DOHH2 (cell line): ENCODE measurements at regions not wholly inside any gene's neighbourhood (a gene's known extent, or its start where the extent isn't known, plus 50 kb on each side); places are given as distances from the start of the nearest gene placed in this dataset.

Experiments used
- H3F3A ChIP-seq: fragments of 200-600 bp; sonication (generic), shearing (Covaris generic); 2 replicates; pipeline ENCODE4 v1.6.0; 2016; ENCODE audit warnings: antibody characterized with exemption, mild to moderate bottlenecking; ENCODE audit not compliant: control insufficient read depth, insufficient read depth
- H3K27ac ChIP-seq: fragments of 200-600 bp; sonication (generic); 2 replicates; pipeline ENCODE4 v1.5.1; 2014; ENCODE audit warnings: low read depth, mild to moderate bottlenecking, low read length, moderate library complexity
- H3K27me3 ChIP-seq: fragments of 200-600 bp; sonication (generic); 2 replicates; pipeline ENCODE4 v1.6.1; 2014; ENCODE audit warnings: mild to moderate bottlenecking, low read length, mixed read lengths; ENCODE audit not compliant: control insufficient read depth
- H3K36me3 ChIP-seq: fragments of 200-600 bp; sonication (generic); 2 replicates; pipeline ENCODE4 v1.6.1; 2014; ENCODE audit warnings: mild to moderate bottlenecking, low read length, moderate library complexity, mixed read lengths; ENCODE audit not compliant: control insufficient read depth
- H3K4me1 ChIP-seq: fragments of 200-600 bp; sonication (generic); 2 replicates; pipeline ENCODE4 v1.6.1; 2014; ENCODE audit warnings: mild to moderate bottlenecking, low read length, mixed read lengths; ENCODE audit not compliant: control insufficient read depth
- H3K4me2 ChIP-seq: fragments of 200-600 bp; sonication (generic); 2 replicates; pipeline ENCODE4 v1.6.0; 2014; ENCODE audit warnings: mild to moderate bottlenecking, low read length, moderate library complexity
- H3K4me3 ChIP-seq: fragments of 200-600 bp; sonication (generic); 2 replicates; pipeline ENCODE4 v1.5.1; 2014; ENCODE audit warnings: mild to moderate bottlenecking, low read length, mixed read lengths
- H3K79me2 ChIP-seq: fragments of 200-600 bp; sonication (generic); 2 replicates; pipeline ENCODE4 v1.6.1; 2014; ENCODE audit warnings: mild to moderate bottlenecking, low read length, mixed read lengths; ENCODE audit not compliant: control insufficient read depth
- H3K9me2 ChIP-seq: fragments of 200-600 bp; sonication (generic); replicated peaks from 2 replicates; pipeline ENCODE4 v1.6.1; 2014; ENCODE audit warnings: mild to moderate bottlenecking, low read length, mixed read lengths; ENCODE audit not compliant: control insufficient read depth
- H3K9me3 ChIP-seq: fragments of 200-600 bp; sonication (generic); 2 replicates; pipeline ENCODE4 v1.6.1; 2014; ENCODE audit warnings: antibody characterized with exemption, low read length, mixed read lengths; ENCODE audit not compliant: control insufficient read depth, insufficient read depth
- H4K20me1 ChIP-seq: fragments of 200-600 bp; sonication (generic); 2 replicates; pipeline ENCODE4 v1.6.0; 2014; ENCODE audit warnings: low read depth, mild to moderate bottlenecking, antibody characterized with exemption, low read length, moderate library complexity; ENCODE audit not compliant: control insufficient read depth, insufficient read depth
- CTCF ChIP-seq: fragments of 200-600 bp; sonication (generic); IDR thresholded peaks from one replicate; pipeline ENCODE4 v1.5.1; 2014; ENCODE audit warnings: antibody characterized with exemption, mild to moderate bottlenecking, low read depth, low read length; ENCODE audit not compliant: poor library complexity, severe bottlenecking
- EZH2phosphoT487 ChIP-seq: fragments of 200-600 bp; sonication (generic); IDR thresholded peaks from 2 replicates; pipeline ENCODE4 v1.6.1; 2017; ENCODE audit warnings: borderline replicate concordance, mild to moderate bottlenecking, antibody characterized with exemption, low read length, moderate library complexity, mixed read lengths

GRCh38 chr10:130440971-130441370 is 304.8 kb downstream of the GLRX3 start:
- Histone ChIP-seq H3K4me1 (no peaks in the 10 kb centered on the region), H3K9me3 (no peaks in the 10 kb centered on the region), H3K27ac (no peak overlapping the region), H3K4me3 (no peak overlapping the region), H4K20me1 (no peaks in the 10 kb centered on the region), H3K27me3 (no peaks in the 10 kb centered on the region), H3K4me2 (no peak overlapping the region), H3K36me3 (no peaks in the 10 kb centered on the region), H3F3A (no peaks in the 10 kb centered on the region), H3K79me2 (no peaks in the 10 kb centered on the region), H3K9me2 (no peaks in the 10 kb centered on the region)
- TF ChIP-seq CTCF (no peak), EZH2phosphoT487 (no peak)

- no peaks in the 10 kb centered on the region for H3F3A ChIP-seq
- H3K4me2 ChIP-seq: no peak overlapping the region
- no peak overlapping the region for H3K27ac ChIP-seq
- no peaks in the 10 kb centered on the region for H3K9me2 ChIP-seq
- no peaks in the 10 kb centered on the region for H3K36me3 ChIP-seq
- H4K20me1 ChIP-seq: no peaks in the 10 kb centered on the region
- H3K27me3 ChIP-seq: no peaks in the 10 kb centered on the region
- no peak overlapping the region for H3K4me3 ChIP-seq
- H3K4me1 ChIP-seq: no peaks in the 10 kb centered on the region
- H3K9me3 ChIP-seq: no peaks in the 10 kb centered on the region
- no peak for TF ChIP-seq CTCF
- TF ChIP-seq EZH2phosphoT487: no peak
- H3K79me2 ChIP-seq: no peaks in the 10 kb centered on the region
Measured at GRCh38 chr10:130443066-130443465, 306.9 kb downstream of the GLRX3 start.

GRCh38 chr10:130453036-130453720 is 317.0 kb downstream of the GLRX3 start:
- no peak overlapping the region for H3K27ac ChIP-seq

More at GRCh38 chr10:130453036-130453720, 317.0 kb downstream of the GLRX3 start:
- TF ChIP-seq EZH2phosphoT487: no peak
- TF ChIP-seq CTCF: no peak
- H3K9me2 ChIP-seq: no peaks in the 10 kb centered on the region
- H3K9me3 ChIP-seq: no peaks in the 10 kb centered on the region
- no peak overlapping the region for H3K4me2 ChIP-seq
- no peaks in the 10 kb centered on the region for H3F3A ChIP-seq
- no peaks in the 10 kb centered on the region for H3K27me3 ChIP-seq
- H3K4me3 ChIP-seq: no peak overlapping the region
- no peaks in the 10 kb centered on the region for H3K79me2 ChIP-seq
- no peaks in the 10 kb centered on the region for H3K4me1 ChIP-seq
- H4K20me1 ChIP-seq: no peaks in the 10 kb centered on the region
- no peaks in the 10 kb centered on the region for H3K36me3 ChIP-seq
